WTC11 (cell line): ENCODE measurements at regions not wholly inside any gene's neighbourhood (a gene's known extent, or its start where the extent isn't known, plus 50 kb on each side); places are given as distances from the start of the nearest gene placed in this dataset.

ENCODE experiments used
- ATAC-seq: fragments of 200-7000 bp; cut with Tn5 transposase; 2 replicates; pipeline ENCODE4 v1.10.0; 2021; ENCODE audit warnings: mild to moderate bottlenecking, moderate library complexity
- CTCF ChIA-PET: fragments of 300-600 bp; sonication (Branson Sonifier 250); formaldehyde crosslinking; loops from one replicate; lab custom pipeline; 2021; ENCODE audit warnings: antibody characterized with exemption; lab: Charles Lee
- POLR2A ChIA-PET: fragments of 350-600 bp; sonication (Branson Sonifier 250); formaldehyde crosslinking; loops from one replicate; lab custom pipeline; 2021; ENCODE audit warnings: antibody characterized with exemption; lab: Charles Lee
- DNase-seq: peaks from one replicate; pipeline ENCODE4 v3.0.0; 2021; ENCODE audit warnings: low spot score
- H3K27ac Mint-ChIP-seq: 2 replicates; pipeline ENCODE4 v1.8.0; 2021; ENCODE audit warnings: mixed read lengths
- H3K27me3 Mint-ChIP-seq: 2 replicates; pipeline ENCODE4 v1.8.0; 2021; ENCODE audit warnings: low read depth, mild to moderate bottlenecking, moderate library complexity, mixed read lengths
- H3K36me3 Mint-ChIP-seq: 2 replicates; pipeline ENCODE4 v1.8.0; 2021; ENCODE audit warnings: mixed read lengths
- H3K4me1 Mint-ChIP-seq: 2 replicates; pipeline ENCODE4 v1.8.0; 2022; ENCODE audit warnings: mixed read lengths
- H3K4me3 Mint-ChIP-seq: 2 replicates; pipeline ENCODE4 v1.8.0; 2021; ENCODE audit warnings: mild to moderate bottlenecking, moderate library complexity, mixed read lengths
- H3K9me3 Mint-ChIP-seq: 2 replicates; pipeline ENCODE4 v1.8.0; 2021; ENCODE audit warnings: mixed read lengths
- AFF4 ChIP-seq: sonication (generic); formaldehyde crosslinking; IDR thresholded peaks from 2 replicates; pipeline ENCODE4 v1.8.1; 2023; ENCODE audit warnings: mild to moderate bottlenecking, missing genetic modification reagents, borderline replicate concordance
- AR ChIP-seq: fragments of 250-450 bp; sonication (Bioruptor Pico); IDR thresholded peaks from 2 replicates; pipeline ENCODE4 v1.9.0; 2021; ENCODE audit warnings: mild to moderate bottlenecking
- ATF3 ChIP-seq: sonication (generic); formaldehyde crosslinking; conservative IDR thresholded peaks from 2 replicates; pipeline ENCODE4 v1.8.1; 2022; ENCODE audit warnings: mild to moderate bottlenecking, missing genetic modification reagents
- CBFB ChIP-seq: sonication (generic); formaldehyde crosslinking; IDR thresholded peaks from 2 replicates; pipeline ENCODE4 v1.8.1; 2022; ENCODE audit warnings: mild to moderate bottlenecking, low read depth, missing genetic modification reagents
- CTCF ChIP-seq: fragments of 200-600 bp; IDR thresholded peaks from 2 replicates; pipeline ENCODE4 v1.8.0; 2022; ENCODE audit warnings: antibody characterized with exemption
- E2F1 ChIP-seq: sonication (generic); formaldehyde crosslinking; IDR thresholded peaks from 2 replicates; pipeline ENCODE4 v1.8.0; 2022; ENCODE audit warnings: mild to moderate bottlenecking, missing genetic modification reagents
- E2F4 ChIP-seq: sonication (generic); formaldehyde crosslinking; IDR thresholded peaks from 2 replicates; pipeline ENCODE4 v1.8.1; 2022; ENCODE audit warnings: low read depth, mild to moderate bottlenecking, moderate library complexity, missing genetic modification reagents, borderline replicate concordance
- ETV6 ChIP-seq: sonication (generic); formaldehyde crosslinking; IDR thresholded peaks from 2 replicates; pipeline ENCODE4 v1.8.1; 2022; ENCODE audit warnings: mild to moderate bottlenecking, missing genetic modification reagents
- GRHL2 ChIP-seq: fragments of 250-450 bp; sonication (Bioruptor Pico); IDR thresholded peaks from 2 replicates; pipeline ENCODE4 v1.8.0; 2022; ENCODE audit warnings: mild to moderate bottlenecking, moderate library complexity; ENCODE audit not compliant: insufficient replicate concordance, severe bottlenecking
- GTF2I ChIP-seq: fragments of 250-450 bp; sonication (Bioruptor Pico); conservative IDR thresholded peaks from 2 replicates; pipeline ENCODE4 v1.4.0; 2021; ENCODE audit warnings: mild to moderate bottlenecking
- JUN ChIP-seq: sonication (generic); formaldehyde crosslinking; IDR thresholded peaks from 2 replicates; pipeline ENCODE4 v1.8.0; 2023; ENCODE audit warnings: mild to moderate bottlenecking, missing genetic modification reagents
- KAT7 ChIP-seq: sonication (generic); formaldehyde crosslinking; IDR thresholded peaks from 2 replicates; pipeline ENCODE4 v1.8.1; 2023; ENCODE audit warnings: missing genetic modification reagents, mild to moderate bottlenecking, borderline replicate concordance
- MAX ChIP-seq: sonication (generic); formaldehyde crosslinking; IDR thresholded peaks from 2 replicates; pipeline ENCODE4 v1.8.0; 2022; ENCODE audit warnings: mild to moderate bottlenecking, missing genetic modification reagents
- NFYB ChIP-seq: sonication (generic); formaldehyde crosslinking; conservative IDR thresholded peaks from 2 replicates; pipeline ENCODE4 v1.8.0; 2022; ENCODE audit warnings: low read depth, missing genetic modification reagents
- NR3C1 ChIP-seq: sonication (generic); formaldehyde crosslinking; conservative IDR thresholded peaks from 2 replicates; pipeline ENCODE4 v1.8.1; 2023; ENCODE audit warnings: low read depth, mild to moderate bottlenecking, missing genetic modification reagents
- PREB ChIP-seq: sonication (generic); formaldehyde crosslinking; IDR thresholded peaks from 2 replicates; pipeline ENCODE4 v1.8.1; 2022; ENCODE audit warnings: mild to moderate bottlenecking, missing genetic modification reagents, moderate library complexity, borderline replicate concordance
- SP1 ChIP-seq: sonication (generic); formaldehyde crosslinking; conservative IDR thresholded peaks from 2 replicates; pipeline ENCODE4 v1.8.1; 2022; ENCODE audit warnings: missing genetic modification reagents
- ZBTB21 ChIP-seq: sonication (generic); formaldehyde crosslinking; IDR thresholded peaks from 2 replicates; pipeline ENCODE4 v1.8.1; 2023; ENCODE audit warnings: mild to moderate bottlenecking, missing genetic modification reagents, borderline replicate concordance
- ZNF121 ChIP-seq: sonication (generic); formaldehyde crosslinking; IDR thresholded peaks from 2 replicates; pipeline ENCODE4 v1.8.0; 2023; ENCODE audit warnings: missing genetic modification reagents
- ZSCAN18 ChIP-seq: fragments of 250-450 bp; sonication (Bioruptor Pico); IDR thresholded peaks from 2 replicates; pipeline ENCODE4 v2.1.2; 2022; ENCODE audit warnings: mild to moderate bottlenecking, moderate library complexity

- Mint-ChIP-seq H3K36me3 (no peaks in the 10 kb centered on the region), H3K4me3 (no peak overlapping the region), H3K27me3 (no peaks in the 10 kb centered on the region), H3K27ac (no peak overlapping the region), H3K4me1 (peaks cover 6% of the 10 kb centered on the region; the same call in 1 of the 2 replicates), H3K9me3 (no peaks in the 10 kb centered on the region)
- ChIA-PET CTCF (no interaction called here), POLR2A (no interaction called here)
- DNase-seq, result no peak
- no peak for ATAC-seq
- no peak for TF ChIP-seq GRHL2 (CRISPR knock-in tag)
- no peak for TF ChIP-seq E2F4 (CRISPR knock-in tag)
- TF ChIP-seq KAT7 (CRISPR knock-in tag), result no peak
- TF ChIP-seq ZNF121 (CRISPR knock-in tag), result no peak
- no peak for TF ChIP-seq JUN (CRISPR knock-in tag)
- no peak for TF ChIP-seq AFF4 (CRISPR knock-in tag)
- TF ChIP-seq NFYB (CRISPR knock-in tag), result no peak
- TF ChIP-seq CTCF, result no peak
- no peak for TF ChIP-seq PREB
- no peak for TF ChIP-seq CBFB
- no peak for TF ChIP-seq NR3C1 (CRISPR knock-in tag)
- TF ChIP-seq E2F1, result no peak
Measured at GRCh38 chr2:59779571-59779970, 773.9 kb downstream of the BCL11A start.

GRCh38 chr2:59777120-59777519 is 776.3 kb downstream of the BCL11A start:
- Mint-ChIP-seq H3K27ac (no peak overlapping the region), H3K36me3 (no peaks in the 10 kb centered on the region), H3K4me3 (no peak overlapping the region), H3K9me3 (no peaks in the 10 kb centered on the region), H3K27me3 (no peaks in the 10 kb centered on the region), H3K4me1 (peaks cover 6% of the 10 kb centered on the region; the same call in 1 of the 2 replicates)
- ATAC-seq (no peak), DNase-seq (no peak)
- ChIA-PET POLR2A (no interaction called here), CTCF (no interaction called here)
- TF ChIP-seq SP1 (CRISPR knock-in tag) (no peak), AR (no peak), ZSCAN18 (CRISPR knock-in tag) (no peak), ZBTB21 (CRISPR knock-in tag) (no peak), CBFB (no peak), ATF3 (CRISPR knock-in tag) (no peak), MAX (no peak), GTF2I (CRISPR knock-in tag) (no peak), ETV6 (no peak)
